Neuronal stem cell (in vitro differentiated cells): ENCODE measurements at regions not wholly inside any gene's neighbourhood (a gene's known extent, or its start where the extent isn't known, plus 50 kb on each side); places are given as distances from the start of the nearest gene placed in this dataset.

Experiments
- DNase-seq: peaks from one replicate; pipeline ENCODE4 v3.0.0-alpha.2; 2013; ENCODE audit warnings: low spot score
- H2AFZ ChIP-seq: one replicate; pipeline ENCODE4 v1.6.1; 2013; ENCODE audit warnings: mild to moderate bottlenecking, low read length, inconsistent platforms
- H2AK5ac ChIP-seq: 2 replicates; pipeline ENCODE4 v1.6.1; 2013; ENCODE audit warnings: low read depth, mild to moderate bottlenecking, inconsistent platforms, low read length, moderate library complexity, mixed read lengths
- H2BK120ac ChIP-seq: 2 replicates; pipeline ENCODE4 v1.6.1; 2013; ENCODE audit warnings: low read depth, mild to moderate bottlenecking, inconsistent platforms, low read length, moderate library complexity, mixed read lengths
- H2BK12ac ChIP-seq: one replicate; pipeline ENCODE4 v1.6.1; 2013; ENCODE audit warnings: low read length, inconsistent platforms
- H2BK15ac ChIP-seq: 2 replicates; pipeline ENCODE4 v1.6.1; 2013; ENCODE audit warnings: mild to moderate bottlenecking, low read length, inconsistent platforms, mixed read lengths
- H2BK5ac ChIP-seq: one replicate; pipeline ENCODE4 v1.6.1; 2013; ENCODE audit warnings: inconsistent platforms, mild to moderate bottlenecking, low read length, moderate library complexity
- H3K14ac ChIP-seq: one replicate; pipeline ENCODE4 v1.6.1; 2013; ENCODE audit warnings: low read length, inconsistent platforms
- H3K18ac ChIP-seq: 2 replicates; pipeline ENCODE4 v1.6.1; 2013; ENCODE audit warnings: low read length, inconsistent platforms
- H3K23ac ChIP-seq: 2 replicates; pipeline ENCODE4 v1.6.1; 2013; ENCODE audit warnings: low read depth, mild to moderate bottlenecking, mixed read lengths, low read length, inconsistent platforms; ENCODE audit not compliant: poor library complexity
- H3K27ac ChIP-seq: replicated peaks from 3 replicates; pipeline ENCODE4 v1.5.1; 2013; ENCODE audit warnings: low read length, inconsistent platforms
- H3K27me3 ChIP-seq, 3 experiments: 2 replicates each; pipeline ENCODE4 v1.6.1; 2013; ENCODE audit warnings: low read length in 3 of 3, mild to moderate bottlenecking in 2 of 3, inconsistent platforms in 1 of 3, low read depth in 1 of 3, mixed read lengths in 1 of 3, moderate library complexity in 1 of 3; ENCODE audit not compliant: control insufficient read depth in 3 of 3, insufficient read depth in 3 of 3
- H3K36me3 ChIP-seq, 2 donors: replicated peaks in 1 of 2; 2 replicates each; pipeline ENCODE4 v1.6.1; 2013; ENCODE audit warnings: low read length in 2 of 2; ENCODE audit not compliant: control insufficient read depth in 2 of 2, insufficient read depth in 2 of 2
- H3K4ac ChIP-seq: 2 replicates; pipeline ENCODE4 v1.6.1; 2013; ENCODE audit warnings: inconsistent platforms, mild to moderate bottlenecking, low read length, moderate library complexity
- H3K4me1 ChIP-seq, 2 donors: 1 replicate in 1 of 2; 2 replicates in 1 of 2; pipeline ENCODE4 v1.6.1; 2013; ENCODE audit warnings: low read length in 2 of 2, low read depth in 1 of 2; ENCODE audit not compliant: control insufficient read depth in 2 of 2, insufficient read depth in 1 of 2
- H3K4me2 ChIP-seq: one replicate; pipeline ENCODE4 v1.6.1; 2013; ENCODE audit warnings: mild to moderate bottlenecking, low read length, inconsistent platforms; ENCODE audit not compliant: insufficient read depth, poor library complexity, severe bottlenecking
- H3K4me3 ChIP-seq, 2 donors: 2 replicates each; pipeline ENCODE4 v1.5.1; 2013; ENCODE audit warnings: low read length in 2 of 2, mild to moderate bottlenecking in 2 of 2, inconsistent platforms in 1 of 2, moderate library complexity in 1 of 2
- H3K79me1 ChIP-seq: one replicate; pipeline ENCODE4 v1.6.1; 2013; ENCODE audit warnings: low read depth, mild to moderate bottlenecking, inconsistent platforms, low read length, moderate library complexity
- H3K9ac ChIP-seq: one replicate; pipeline ENCODE4 v1.6.1; 2013; ENCODE audit warnings: mild to moderate bottlenecking, low read depth, low read length, inconsistent platforms; ENCODE audit not compliant: poor library complexity
- H3K9me3 ChIP-seq, 2 donors: replicated peaks in 1 of 2; 2 replicates each; pipeline versions ENCODE3 to v1.6.1; 2013; ENCODE audit warnings: low read length in 2 of 2, mild to moderate bottlenecking in 2 of 2, inconsistent platforms in 1 of 2, low read depth in 1 of 2, mixed read lengths in 1 of 2, moderate library complexity in 1 of 2; ENCODE audit not compliant: control insufficient read depth in 2 of 2, insufficient read depth in 1 of 2
- H4K8ac ChIP-seq: one replicate; pipeline ENCODE4 v1.6.1; 2013; ENCODE audit warnings: low read depth, mild to moderate bottlenecking, inconsistent platforms, low read length, moderate library complexity
- H4K91ac ChIP-seq: one replicate; pipeline ENCODE4 v1.6.1; 2013; ENCODE audit warnings: low read length, low read depth, mild to moderate bottlenecking, inconsistent platforms; ENCODE audit not compliant: poor library complexity
- WGBS, 2 donors: extraction: QIAGEN DNeasy Blood & Tissue Kit; methylation state at CpG; one replicate each; pipeline ENCODE4 v1.1.7; 2013; ENCODE audit warnings: missing lambda C conversion rate in 2 of 2, mixed read lengths in 1 of 2; ENCODE audit not compliant: insufficient read length in 2 of 2, insufficient replicate concordance in 1 of 2; ENCODE audit errors: extremely low coverage in 2 of 2; 5-methylcytosine and 5-hydroxymethylcytosine counted together

DNA sequence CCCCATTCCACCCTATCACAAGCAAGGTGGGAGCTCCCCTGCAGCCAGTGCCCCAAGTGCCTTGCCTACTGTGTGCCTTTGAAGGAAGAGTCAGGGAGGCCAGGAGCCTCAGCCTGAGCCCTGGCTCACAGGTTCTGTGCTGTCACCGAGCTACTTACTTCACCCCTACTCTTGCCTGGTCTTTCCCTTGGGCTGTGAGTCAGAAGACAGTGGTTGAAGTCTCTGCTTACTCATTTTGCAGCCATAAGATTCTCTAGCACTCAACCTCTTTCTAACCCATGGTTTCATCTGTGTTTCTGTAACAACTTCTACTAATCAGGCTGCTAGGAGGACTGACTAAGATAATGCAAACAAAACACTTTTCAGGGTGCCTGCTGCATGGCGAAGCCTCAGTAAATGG is 114.5 kb downstream of the PLCE1 start:
- Histone ChIP-seq H2BK120ac (no peak overlapping the region), H3K36me3 (no peaks in the 10 kb centered on the region), H2BK15ac (no peak overlapping the region), H2AFZ (no peak overlapping the region), H4K91ac (no peak overlapping the region), H3K18ac (no peak overlapping the region), H3K14ac (no peak overlapping the region), H3K79me1 (no peaks in the 10 kb centered on the region), H3K23ac (no peak overlapping the region), H3K4me2 (no peak overlapping the region), H2BK12ac (peak overlapping the region; percentile 10), H3K9me3 (no peaks in the 10 kb centered on the region), H3K27me3 (no peaks in the 10 kb centered on the region), H2BK5ac (no peak overlapping the region), H3K4me3 (no peak overlapping the region), H3K4me1 (peaks cover 2 to 4% of the 10 kb centered on the region in 2 donors), H3K9ac (no peak overlapping the region), H2AK5ac (no peak overlapping the region), H4K8ac (no peak overlapping the region), H3K4ac (no peak overlapping the region), H3K27ac (no peak overlapping the region)
- no CpG with 5 or more reads among the region's 2 CpGs for WGBS, 2 donors
- no peak for DNase-seq

DNA sequence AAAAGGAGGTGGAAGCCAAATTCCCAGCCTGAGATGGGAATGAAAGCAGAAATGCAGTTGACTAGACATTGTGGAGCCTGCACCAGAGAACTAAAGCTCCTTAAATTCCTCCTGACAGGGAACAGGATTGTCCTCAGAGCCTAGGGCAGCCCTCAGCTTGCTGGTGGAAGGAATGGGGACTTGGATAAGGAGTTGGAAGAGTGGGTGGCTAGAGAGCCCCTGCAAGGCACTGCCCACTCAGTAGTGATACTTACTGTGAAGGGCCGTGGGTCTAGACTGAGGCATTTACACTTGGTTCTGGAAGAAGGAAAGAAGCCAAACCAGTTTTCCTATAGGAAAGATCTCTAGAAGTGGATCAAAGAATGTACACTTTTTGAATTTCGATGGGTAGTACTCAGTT is 117.6 kb downstream of the PLCE1 start:
- Histone ChIP-seq H2BK5ac (no peak overlapping the region), H3K23ac (no peak overlapping the region), H2AFZ (no peak overlapping the region), H3K4me1 (peaks cover 0 to 2% of the 10 kb centered on the region in 2 donors), H4K8ac (no peak overlapping the region), H3K4ac (no peak overlapping the region), H2BK12ac (no peak overlapping the region), H3K36me3 (peaks cover 0 to 1% of the 10 kb centered on the region in 2 donors), H2BK120ac (no peak overlapping the region), H2AK5ac (no peak overlapping the region), H2BK15ac (no peak overlapping the region), H3K4me2 (no peak overlapping the region), H3K4me3 (no peak overlapping the region), H3K27ac (no peak overlapping the region), H3K79me1 (no peaks in the 10 kb centered on the region), H3K14ac (no peak overlapping the region), H3K9me3 (no peaks in the 10 kb centered on the region), H3K18ac (peak overlapping the region; percentile 18), H4K91ac (no peak overlapping the region), H3K27me3 (no peaks in the 10 kb centered on the region), H3K9ac (no peak overlapping the region)
- DNase-seq, result no peak
- WGBS, 2 donors, result no CpG with 5 or more reads among the region's 2 CpGs

- Histone ChIP-seq H2BK5ac (no peak overlapping the region), H3K79me1 (no peaks in the 10 kb centered on the region), H2AFZ (no peak overlapping the region), H3K36me3 (peaks cover 0 to 1% of the 10 kb centered on the region in 2 donors), H3K14ac (no peak overlapping the region), H3K9me3 (no peaks in the 10 kb centered on the region), H4K8ac (no peak overlapping the region), H3K23ac (no peak overlapping the region), H3K4me3 (no peak overlapping the region), H3K4me1 (no peaks in the 10 kb centered on the region), H2BK12ac (no peak overlapping the region), H3K4me2 (no peak overlapping the region), H4K91ac (no peak overlapping the region), H3K27me3 (no peaks in the 10 kb centered on the region), H3K27ac (no peak overlapping the region), H2AK5ac (no peak overlapping the region), H3K4ac (no peak overlapping the region), H3K9ac (no peak overlapping the region), H3K18ac (no peak overlapping the region), H2BK120ac (no peak overlapping the region), H2BK15ac (no peak overlapping the region)
- no peak for DNase-seq
- no CpG with 5 or more reads among the region's 2 CpGs for WGBS, 2 donors
Observed at GRCh38 chr10:94112321-94112720, 118.6 kb downstream of the PLCE1 start.

- H3K27me3 ChIP-seq, result no peaks in the 10 kb centered on the region
- no peak overlapping the region for H3K4me2 ChIP-seq
- no peak overlapping the region for H3K23ac ChIP-seq
- no peak overlapping the region for H4K91ac ChIP-seq
- H2BK5ac ChIP-seq, result no peak overlapping the region
- H2BK12ac ChIP-seq, result no peak overlapping the region
- H3K4ac ChIP-seq, result no peak overlapping the region
- no peak overlapping the region for H3K18ac ChIP-seq
- H3K36me3 ChIP-seq, result peaks cover 0 to 1% of the 10 kb centered on the region in 2 donors
- H2AFZ ChIP-seq, result no peak overlapping the region
- no peak overlapping the region for H3K9ac ChIP-seq
- H3K14ac ChIP-seq, result no peak overlapping the region
- no peaks in the 10 kb centered on the region for H3K79me1 ChIP-seq
- no CpG with 5 or more reads among the region's 4 CpGs for WGBS, 2 donors
- H2AK5ac ChIP-seq, result no peak overlapping the region
- H3K4me1 ChIP-seq, result no peaks in the 10 kb centered on the region
- no peak overlapping the region for H3K4me3 ChIP-seq
- no peaks in the 10 kb centered on the region for H3K9me3 ChIP-seq
- H4K8ac ChIP-seq, result no peak overlapping the region
- no peak overlapping the region for H2BK15ac ChIP-seq
- H2BK120ac ChIP-seq, result no peak overlapping the region
- H3K27ac ChIP-seq, result no peak overlapping the region
- no peak for DNase-seq
Observed at GRCh38 chr10:94115725-94116124, 122.0 kb downstream of the PLCE1 start.
